ENCODE measurements at regions not wholly inside any gene's neighbourhood (a gene's known extent, or its start where the extent isn't known, plus 50 kb on each side); places are given as distances from the start of the nearest gene placed in this dataset.

DNA sequence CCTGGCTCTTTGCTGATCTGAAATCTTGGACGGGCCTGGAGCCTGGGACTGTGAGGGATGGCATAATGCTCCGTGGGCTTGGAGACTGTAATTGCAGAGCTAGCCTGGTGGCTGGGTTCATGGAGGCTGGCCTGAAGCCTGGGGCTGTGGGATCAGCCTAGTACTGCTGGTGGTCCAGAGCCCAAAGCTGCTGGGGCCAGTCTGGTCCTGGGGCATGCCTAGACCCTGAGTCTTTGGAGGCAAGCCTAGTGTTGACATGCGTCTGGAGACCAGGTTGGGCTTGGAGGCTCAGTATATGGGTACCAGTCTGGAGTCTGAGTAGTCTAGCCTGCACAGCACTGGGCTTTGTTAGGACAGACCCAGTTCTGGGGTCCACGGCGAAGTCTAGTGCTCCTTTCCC is 172.0 kb upstream of the ZC4H2 start:
- TF ChIP-seq, protein P1, sequence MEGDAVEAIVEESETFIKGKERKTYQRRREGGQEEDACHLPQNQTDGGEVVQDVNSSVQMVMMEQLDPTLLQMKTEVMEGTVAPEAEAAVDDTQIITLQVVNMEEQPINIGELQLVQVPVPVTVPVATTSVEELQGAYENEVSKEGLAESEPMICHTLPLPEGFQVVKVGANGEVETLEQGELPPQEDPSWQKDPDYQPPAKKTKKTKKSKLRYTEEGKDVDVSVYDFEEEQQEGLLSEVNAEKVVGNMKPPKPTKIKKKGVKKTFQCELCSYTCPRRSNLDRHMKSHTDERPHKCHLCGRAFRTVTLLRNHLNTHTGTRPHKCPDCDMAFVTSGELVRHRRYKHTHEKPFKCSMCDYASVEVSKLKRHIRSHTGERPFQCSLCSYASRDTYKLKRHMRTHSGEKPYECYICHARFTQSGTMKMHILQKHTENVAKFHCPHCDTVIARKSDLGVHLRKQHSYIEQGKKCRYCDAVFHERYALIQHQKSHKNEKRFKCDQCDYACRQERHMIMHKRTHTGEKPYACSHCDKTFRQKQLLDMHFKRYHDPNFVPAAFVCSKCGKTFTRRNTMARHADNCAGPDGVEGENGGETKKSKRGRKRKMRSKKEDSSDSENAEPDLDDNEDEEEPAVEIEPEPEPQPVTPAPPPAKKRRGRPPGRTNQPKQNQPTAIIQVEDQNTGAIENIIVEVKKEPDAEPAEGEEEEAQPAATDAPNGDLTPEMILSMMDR (IDR thresholded peaks at IDR 0.05) = no peak
- TF ChIP-seq POLR2A (IDR thresholded peaks at IDR 0.05) (no peak), EP300 (IDR thresholded peaks at IDR 0.05) (no peak)

Data from tibial nerve (tissue), 4 donors.